GM12892 (cell line): ENCODE measurements at regions not wholly inside any gene's neighbourhood (a gene's known extent, or its start where the extent isn't known, plus 50 kb on each side); places are given as distances from the start of the nearest gene placed in this dataset.
"Not testable (repeated sequence)": the region's sequence is repeated elsewhere in the genome, so short reads cannot be mapped to it uniquely, and the experiment has no call there.

ENCODE experiments used
- DNase-seq: peaks from one replicate; pipeline ENCODE4 v3.0.0; 2011; ENCODE audit not compliant: insufficient read length
- FAIRE-seq: peaks from 2 replicates; lab custom pipeline; 2011; peaks lifted over from hg19 to GRCh38; lab: Jason Lieb, UNC
- POLR2A ChIP-seq: IDR thresholded peaks from 2 replicates; pipeline ENCODE4 v1.6.1; 2011; ENCODE audit warnings: low read depth, low read length, control low read depth
- POLR2AphosphoS5 ChIP-seq: IDR thresholded peaks from 2 replicates; pipeline ENCODE4 v1.6.1; 2011; ENCODE audit warnings: low read depth, low read length, control low read depth
- TAF1 ChIP-seq: IDR thresholded peaks from 2 replicates; pipeline ENCODE4 v1.6.1; 2011; ENCODE audit warnings: low read depth, mild to moderate bottlenecking, control low read depth, low read length, borderline replicate concordance

DNA sequence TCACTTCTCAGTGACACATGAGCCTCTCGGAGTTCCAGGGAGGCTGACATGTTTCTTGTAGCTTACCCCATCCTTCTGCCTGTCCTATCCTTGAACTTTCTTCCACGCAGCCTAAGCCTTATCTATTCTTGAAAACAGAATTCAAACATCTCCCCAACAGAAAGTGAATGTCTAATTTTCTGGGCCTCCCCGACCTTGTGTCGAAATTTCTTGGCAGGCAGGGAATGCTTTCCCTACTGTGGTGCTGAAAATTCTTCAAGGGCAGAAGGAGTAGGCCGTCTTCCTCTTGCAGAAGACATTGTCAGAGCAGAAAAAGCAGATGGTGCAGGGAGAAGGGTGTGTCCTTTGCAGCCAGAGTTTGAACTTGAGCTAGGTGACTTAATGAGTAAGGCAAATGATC, 63.0 kb upstream of the TCL1B start:
- no peak for FAIRE-seq
- no peak for TF ChIP-seq POLR2AphosphoS5
- TF ChIP-seq TAF1: no peak
- TF ChIP-seq POLR2A: no peak
- DNase-seq: no peak

DNA sequence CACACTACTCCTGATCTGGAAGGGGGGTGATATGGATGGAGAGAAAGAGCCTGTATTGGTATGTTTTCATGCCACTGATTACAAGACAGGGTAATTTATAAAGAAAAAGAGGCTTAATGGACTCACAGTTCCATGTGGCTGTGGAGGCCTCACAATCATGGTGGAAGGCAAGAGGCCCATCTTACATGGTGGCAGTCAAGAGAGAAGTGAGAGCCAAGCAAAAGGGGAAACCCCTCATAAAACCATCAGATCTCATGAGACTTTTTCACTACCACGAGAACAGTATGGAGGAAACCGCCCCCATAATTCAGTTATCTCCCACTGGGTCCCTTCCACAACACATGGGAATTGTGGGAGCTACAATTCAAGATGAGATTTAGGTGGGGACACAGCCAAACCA, 60.5 kb upstream of the TCL1B start:
- not testable (repeated sequence) for FAIRE-seq, DNase-seq

DNA sequence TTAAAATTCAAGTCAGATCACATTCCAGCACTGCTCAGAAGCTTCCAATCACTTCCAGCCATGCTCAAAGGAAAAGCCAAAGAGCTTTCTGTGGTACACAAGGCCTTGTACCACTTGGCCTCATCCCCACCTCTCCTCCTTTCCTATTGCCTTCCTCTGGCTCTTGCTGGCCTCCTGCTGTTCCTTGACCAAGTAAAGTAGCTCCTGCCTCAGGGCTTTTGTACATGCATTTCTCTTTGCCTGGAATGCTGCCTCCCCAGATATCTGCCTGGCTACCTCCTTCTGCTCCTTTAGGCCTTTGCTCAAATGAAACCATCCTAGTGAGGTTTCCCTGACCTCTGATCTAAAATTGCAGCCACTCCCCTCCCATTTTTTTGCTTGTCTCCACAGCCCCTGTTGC, 51.2 kb upstream of the TCL1B start:
- TF ChIP-seq POLR2AphosphoS5 (no peak), TAF1 (no peak), POLR2A (no peak)
- DNase-seq (no peak), FAIRE-seq (no peak)
